BJ (cell line): ENCODE measurements at regions not wholly inside any gene's neighbourhood (a gene's known extent, or its start where the extent isn't known, plus 50 kb on each side); places are given as distances from the start of the nearest gene placed in this dataset.

Experiments
- CTCF ChIA-PET: fragments of 350-600 bp; formaldehyde crosslinking; extraction: SDS; loops from one replicate; lab custom pipeline; 2021; ENCODE audit warnings: antibody characterized with exemption, inconsistent platforms; lab: Yijun Ruan, JAX
- POLR2A ChIA-PET: fragments of 300-600 bp; sonication (Branson Sonifier 250); formaldehyde crosslinking; extraction: SDS; loops from one replicate; lab custom pipeline; 2021; ENCODE audit warnings: antibody characterized with exemption; lab: Charles Lee
- DNase-seq: peaks from one replicate; pipeline ENCODE4 v3.0.0-alpha.2; 2011; ENCODE audit warnings: low read depth
- H3K27me3 ChIP-seq: 2 replicates; pipeline ENCODE4 v1.6.0; 2011; ENCODE audit warnings: low read length; ENCODE audit not compliant: control insufficient read depth, insufficient read depth
- H3K36me3 ChIP-seq: 2 replicates; pipeline ENCODE4 v1.5.1; 2011; ENCODE audit warnings: low read length; ENCODE audit not compliant: control insufficient read depth, insufficient read depth
- H3K4me3 ChIP-seq: 2 replicates; pipeline ENCODE4 v1.5.1; 2011; ENCODE audit warnings: low read depth, mild to moderate bottlenecking, control low read depth, low read length
- CTCF ChIP-seq: IDR thresholded peaks from 2 replicates; pipeline ENCODE4 v1.5.1; 2011; ENCODE audit warnings: low read depth, mild to moderate bottlenecking, control low read depth, inconsistent platforms, low read length, moderate library complexity; ENCODE audit not compliant: insufficient read depth

- POLR2A ChIA-PET = no interaction called here
- no peak for DNase-seq
- TF ChIP-seq CTCF = no peak
- no peaks in the 10 kb centered on the region for H3K27me3 ChIP-seq
- CTCF ChIA-PET = no interaction called here
- H3K4me3 ChIP-seq = no peak overlapping the region
- no peaks in the 10 kb centered on the region for H3K36me3 ChIP-seq
These were observed 301.2 kb downstream of the CTTN start for GRCh38 chr11:70699294-70700221.

DNA sequence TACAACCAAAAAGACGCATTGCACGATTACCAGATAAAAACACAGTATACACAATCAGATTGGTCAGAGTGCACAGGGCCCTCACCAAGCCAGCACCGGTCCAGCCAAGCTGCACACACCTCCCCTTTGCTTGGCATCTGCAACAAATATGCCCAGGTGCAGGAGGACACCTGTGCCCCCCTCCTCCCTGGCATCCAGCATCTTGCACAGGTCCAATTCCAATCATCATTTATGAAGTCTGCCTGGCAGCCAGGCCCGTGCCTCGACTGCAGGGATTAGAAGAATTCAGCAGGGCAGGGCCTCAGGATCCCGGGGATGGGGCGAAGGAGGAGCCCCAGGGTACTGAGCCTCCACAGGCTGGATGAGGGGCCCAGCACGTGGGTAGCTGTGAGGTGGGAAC lies 302.1 kb downstream of the CTTN start:
- H3K4me3 ChIP-seq = no peak overlapping the region
- no peak for DNase-seq
- H3K27me3 ChIP-seq = no peaks in the 10 kb centered on the region
- no peaks in the 10 kb centered on the region for H3K36me3 ChIP-seq
- TF ChIP-seq CTCF = no peak
- CTCF ChIA-PET = no interaction called here
- POLR2A ChIA-PET = no interaction called here

GRCh38 chr11:70700871-70701270 lies 302.5 kb downstream of the CTTN start:
- Histone ChIP-seq H3K4me3 (no peak overlapping the region), H3K36me3 (no peaks in the 10 kb centered on the region), H3K27me3 (no peaks in the 10 kb centered on the region)
- ChIA-PET CTCF (no interaction called here), POLR2A (no interaction called here)
- DNase-seq = no peak
- no peak for TF ChIP-seq CTCF

GRCh38 chr11:70702040-70702648 lies 303.8 kb downstream of the CTTN start:
- H3K4me3 ChIP-seq = no peak overlapping the region
- no peaks in the 10 kb centered on the region for H3K27me3 ChIP-seq
- TF ChIP-seq CTCF = no peak
- DNase-seq = no peak
- H3K36me3 ChIP-seq = no peaks in the 10 kb centered on the region
- CTCF ChIA-PET = no interaction called here
- POLR2A ChIA-PET = no interaction called here

- ChIA-PET POLR2A (no interaction called here), CTCF (interaction anchor here (0.5 kb wide), 1 partner anchor 756 kb away, joined by 3 read pairs; no protein-coding TSS in a partner anchor)
- no peak for DNase-seq
- TF ChIP-seq CTCF = no peak
- no peaks in the 10 kb centered on the region for H3K36me3 ChIP-seq
- no peak overlapping the region for H3K4me3 ChIP-seq
- H3K27me3 ChIP-seq = no peaks in the 10 kb centered on the region
These were observed 305.1 kb downstream of the CTTN start for GRCh38 chr11:70703141-70704064.
